Hepatocyte (in vitro differentiated cells): ENCODE measurements at regions not wholly inside any gene's neighbourhood (a gene's known extent, or its start where the extent isn't known, plus 50 kb on each side); places are given as distances from the start of the nearest gene placed in this dataset.

ENCODE experiments used
- DNase-seq: peaks from one replicate; pipeline ENCODE4 v3.0.0-alpha.2; 2016; ENCODE audit warnings: low spot score
- H2AFZ ChIP-seq: fragments of 200-600 bp; sonication (generic); 2 replicates; pipeline ENCODE4 v1.6.0; 2016; ENCODE audit warnings: antibody characterized with exemption, mild to moderate bottlenecking
- H3K27ac ChIP-seq: fragments of 200-600 bp; sonication (generic); 2 replicates; pipeline ENCODE4 v1.5.1; 2016; ENCODE audit warnings: mild to moderate bottlenecking
- H3K27me3 ChIP-seq: fragments of 200-600 bp; sonication (generic); 2 replicates; pipeline ENCODE4 v1.6.1; 2016
- H3K36me3 ChIP-seq: fragments of 200-600 bp; sonication (generic); replicated peaks from 2 replicates; pipeline ENCODE4 v1.5.1; 2016; ENCODE audit warnings: low read depth; ENCODE audit not compliant: insufficient read depth
- H3K4me1 ChIP-seq: fragments of 200-600 bp; sonication (generic); 2 replicates; pipeline ENCODE4 v1.5.1; 2016; ENCODE audit warnings: mild to moderate bottlenecking, moderate library complexity; ENCODE audit not compliant: insufficient read depth
- H3K4me2 ChIP-seq: fragments of 200-600 bp; sonication (generic); 2 replicates; pipeline ENCODE4 v1.6.0; 2016
- H3K4me3 ChIP-seq: fragments of 200-600 bp; sonication (generic); 2 replicates; pipeline ENCODE4 v1.5.1; 2016; ENCODE audit warnings: mild to moderate bottlenecking
- H3K79me2 ChIP-seq: fragments of 200-600 bp; sonication (generic); 2 replicates; pipeline ENCODE4 v1.6.0; 2017; ENCODE audit warnings: mild to moderate bottlenecking
- H3K9me2 ChIP-seq: fragments of 200-600 bp; sonication (generic); replicated peaks from 2 replicates; pipeline ENCODE4 v1.6.0; 2017; ENCODE audit warnings: mild to moderate bottlenecking; ENCODE audit not compliant: insufficient read depth
- H3K9me3 ChIP-seq: fragments of 200-600 bp; sonication (generic); 2 replicates; pipeline ENCODE4 v1.5.1; 2016; ENCODE audit warnings: low read depth, mild to moderate bottlenecking
- H4K20me1 ChIP-seq: fragments of 200-600 bp; sonication (generic); 2 replicates; pipeline ENCODE4 v1.6.0; 2016; ENCODE audit warnings: mild to moderate bottlenecking; ENCODE audit not compliant: insufficient read depth, poor library complexity, severe bottlenecking
- CTCF ChIP-seq: fragments of 200-600 bp; sonication (generic); IDR thresholded peaks from 2 replicates; pipeline ENCODE4 v1.5.1; 2016; ENCODE audit warnings: antibody characterized with exemption, mild to moderate bottlenecking; ENCODE audit not compliant: poor library complexity
- EZH2 ChIP-seq: fragments of 200-600 bp; sonication (generic); IDR thresholded peaks from 2 replicates; pipeline ENCODE4 v1.6.1; 2016; ENCODE audit warnings: antibody characterized with exemption, mild to moderate bottlenecking, borderline replicate concordance
- EZH2phosphoT487 ChIP-seq: fragments of 200-600 bp; sonication (generic); IDR thresholded peaks from one replicate; pipeline ENCODE4 v1.6.1; 2018; ENCODE audit warnings: antibody characterized with exemption, mild to moderate bottlenecking, low read depth, moderate library complexity; ENCODE audit not compliant: unreplicated experiment, severe bottlenecking
- WGBS: methylation state at CpG from one replicate; pipeline ENCODE4 v1.1.6; 2016; ENCODE audit warnings: low lambda C conversion rate; ENCODE audit errors: missing lambda C conversion rate; 5-methylcytosine and 5-hydroxymethylcytosine counted together

- TF ChIP-seq EZH2phosphoT487 (no peak), EZH2 (no peak), CTCF (no peak)
- Histone ChIP-seq H3K4me2 (no peak overlapping the region), H3K27me3 (no peaks in the 10 kb centered on the region), H3K79me2 (no peaks in the 10 kb centered on the region), H3K9me2 (no peaks in the 10 kb centered on the region), H3K4me1 (no peaks in the 10 kb centered on the region), H2AFZ (no peak overlapping the region), H3K36me3 (no peaks in the 10 kb centered on the region), H3K27ac (peak overlapping the region; percentile 0), H4K20me1 (no peaks in the 10 kb centered on the region), H3K4me3 (no peak overlapping the region), H3K9me3 (no peaks in the 10 kb centered on the region)
- WGBS, result 74% methylated on average over 3 of the region's 3 CpGs
- DNase-seq, result no peak
Observed at GRCh38 chr14:51540364-51540763, 111.3 kb upstream of the FRMD6 start.

- H3K79me2 ChIP-seq, result no peaks in the 10 kb centered on the region
- H3K4me2 ChIP-seq, result no peak overlapping the region
- no peak overlapping the region for H3K4me3 ChIP-seq
- no peaks in the 10 kb centered on the region for H3K9me2 ChIP-seq
- TF ChIP-seq EZH2phosphoT487 (no peak), CTCF (no peak), EZH2 (no peak)
- H2AFZ ChIP-seq, result no peak overlapping the region
- no peaks in the 10 kb centered on the region for H4K20me1 ChIP-seq
- no peak overlapping the region for H3K27ac ChIP-seq
- no peaks in the 10 kb centered on the region for H3K36me3 ChIP-seq
- H3K9me3 ChIP-seq, result no peaks in the 10 kb centered on the region
- peaks cover 4% of the 10 kb centered on the region for H3K4me1 ChIP-seq
- no peaks in the 10 kb centered on the region for H3K27me3 ChIP-seq
- WGBS, result 53% methylated on average over 4 of the region's 4 CpGs
- DNase-seq, result no peak
Observed at GRCh38 chr14:51544471-51544870, 107.2 kb upstream of the FRMD6 start.

- no peak overlapping the region for H2AFZ ChIP-seq
Observed at GRCh38 chr14:51544901-51545300, 106.8 kb upstream of the FRMD6 start.

GRCh38 chr14:51545396-51545795 lies 106.3 kb upstream of the FRMD6 start:
- no peaks in the 10 kb centered on the region for H3K79me2 ChIP-seq
- H3K4me3 ChIP-seq, result no peak overlapping the region
- H3K36me3 ChIP-seq, result no peaks in the 10 kb centered on the region
- no peak overlapping the region for H2AFZ ChIP-seq
- WGBS, result 60% methylated on average over 3 of the region's 3 CpGs
- peaks cover 4% of the 10 kb centered on the region for H3K4me1 ChIP-seq
- no peaks in the 10 kb centered on the region for H3K27me3 ChIP-seq
- H3K9me3 ChIP-seq, result no peaks in the 10 kb centered on the region
- no peak overlapping the region for H3K27ac ChIP-seq
- no peaks in the 10 kb centered on the region for H3K9me2 ChIP-seq
- H3K4me2 ChIP-seq, result no peak overlapping the region
- TF ChIP-seq EZH2 (no peak), CTCF (no peak), EZH2phosphoT487 (no peak)
- H4K20me1 ChIP-seq, result no peaks in the 10 kb centered on the region
- DNase-seq, result no peak

More at GRCh38 chr14:51544901-51545300, 106.8 kb upstream of the FRMD6 start:
- H3K4me3 ChIP-seq, result no peak overlapping the region
- no peaks in the 10 kb centered on the region for H3K9me3 ChIP-seq
- H4K20me1 ChIP-seq, result no peaks in the 10 kb centered on the region
- H3K4me1 ChIP-seq, result peaks cover 4% of the 10 kb centered on the region
- no peak for DNase-seq
- TF ChIP-seq EZH2phosphoT487 (no peak), EZH2 (no peak)
- 83% methylated on average over 3 of the region's 3 CpGs for WGBS
- no peaks in the 10 kb centered on the region for H3K79me2 ChIP-seq
- H3K36me3 ChIP-seq, result no peaks in the 10 kb centered on the region
- no peak overlapping the region for H3K27ac ChIP-seq
- H3K27me3 ChIP-seq, result no peaks in the 10 kb centered on the region
- H3K4me2 ChIP-seq, result no peak overlapping the region
- H3K9me2 ChIP-seq, result no peaks in the 10 kb centered on the region
